HG03025 (cell line): ENCODE measurements at regions not wholly inside any gene's neighbourhood (a gene's known extent, or its start where the extent isn't known, plus 50 kb on each side); places are given as distances from the start of the nearest gene placed in this dataset.
A peak's percentile ranks its signal among the peaks of the same experiment; 100 is the strongest.

ENCODE experiments used
- ATAC-seq: cut with Tn5 transposase; IDR thresholded peaks from one replicate; pipeline ENCODE4 v1.9.1; 2021; ENCODE audit warnings: mild to moderate bottlenecking, moderate library complexity; ENCODE audit not compliant: unreplicated experiment, low FRiP score

DNA sequence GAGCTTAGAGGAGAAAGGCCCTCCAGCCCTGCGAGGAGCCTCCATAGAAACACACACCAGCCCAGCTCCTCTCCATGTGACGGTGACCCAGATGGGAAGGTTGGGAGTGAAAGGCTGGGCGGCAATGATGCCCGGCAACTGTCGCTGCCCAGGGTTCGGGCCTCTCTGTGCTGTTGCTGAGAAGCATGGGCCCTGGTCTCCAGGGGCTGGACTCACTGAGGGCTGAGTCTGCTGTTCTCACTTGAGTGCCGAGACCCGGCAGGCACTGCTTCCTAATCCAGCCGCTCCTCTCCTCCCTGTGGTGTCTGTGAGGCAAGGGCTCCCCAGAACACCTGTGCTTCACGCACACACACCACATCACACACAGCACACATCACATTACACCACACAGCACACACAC is 493.6 kb downstream of the GADD45G start:
- ATAC-seq: no peak

- no peak for ATAC-seq
Observed at GRCh38 chr9:90099262-90099963, 494.6 kb downstream of the GADD45G start.

DNA sequence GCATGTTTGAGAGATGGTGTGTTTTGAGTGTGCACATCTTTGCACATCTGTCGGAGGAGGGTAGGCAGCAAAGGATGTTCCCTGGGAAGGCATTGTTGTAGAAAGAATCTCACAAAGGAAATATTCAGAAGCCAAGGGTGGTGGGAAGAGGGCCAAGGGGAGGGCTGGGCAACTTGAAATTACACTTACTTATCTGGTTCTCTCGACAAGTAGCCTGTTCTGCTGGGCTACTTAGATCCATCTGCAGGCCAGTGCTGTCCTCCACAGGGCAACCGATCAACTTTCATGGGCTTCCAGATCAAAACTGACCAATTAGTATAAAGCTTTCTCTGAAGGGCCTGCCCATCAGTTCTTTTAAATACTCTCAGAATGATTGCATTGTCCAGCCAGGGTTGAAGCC is 495.2 kb downstream of the GADD45G start:
- ATAC-seq: no peak

GRCh38 chr9:90102292-90102901 is 497.6 kb downstream of the GADD45G start:
- ATAC-seq: peak; percentile 75

DNA sequence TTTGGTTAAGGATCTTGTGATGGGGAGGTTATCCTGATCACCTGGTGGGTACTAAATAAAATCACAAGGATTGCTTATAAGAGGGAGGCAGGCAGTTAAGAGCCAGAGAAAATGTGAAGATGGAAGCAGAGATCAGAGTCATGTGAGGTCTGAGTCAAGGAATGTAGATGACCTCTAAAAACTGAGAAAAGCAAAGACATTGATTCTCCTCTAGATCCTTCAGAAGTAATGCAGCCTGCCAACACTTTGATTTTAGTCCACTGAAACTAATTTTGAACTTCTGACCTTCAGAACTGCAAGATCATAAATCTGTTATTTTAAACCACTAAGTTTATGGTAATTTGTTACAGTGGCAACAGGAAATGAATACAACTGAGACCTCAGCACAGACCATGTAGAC is 499.0 kb downstream of the GADD45G start:
- no peak for ATAC-seq

GRCh38 chr9:90105773-90106172 is 501.0 kb downstream of the GADD45G start:
- no peak for ATAC-seq

DNA sequence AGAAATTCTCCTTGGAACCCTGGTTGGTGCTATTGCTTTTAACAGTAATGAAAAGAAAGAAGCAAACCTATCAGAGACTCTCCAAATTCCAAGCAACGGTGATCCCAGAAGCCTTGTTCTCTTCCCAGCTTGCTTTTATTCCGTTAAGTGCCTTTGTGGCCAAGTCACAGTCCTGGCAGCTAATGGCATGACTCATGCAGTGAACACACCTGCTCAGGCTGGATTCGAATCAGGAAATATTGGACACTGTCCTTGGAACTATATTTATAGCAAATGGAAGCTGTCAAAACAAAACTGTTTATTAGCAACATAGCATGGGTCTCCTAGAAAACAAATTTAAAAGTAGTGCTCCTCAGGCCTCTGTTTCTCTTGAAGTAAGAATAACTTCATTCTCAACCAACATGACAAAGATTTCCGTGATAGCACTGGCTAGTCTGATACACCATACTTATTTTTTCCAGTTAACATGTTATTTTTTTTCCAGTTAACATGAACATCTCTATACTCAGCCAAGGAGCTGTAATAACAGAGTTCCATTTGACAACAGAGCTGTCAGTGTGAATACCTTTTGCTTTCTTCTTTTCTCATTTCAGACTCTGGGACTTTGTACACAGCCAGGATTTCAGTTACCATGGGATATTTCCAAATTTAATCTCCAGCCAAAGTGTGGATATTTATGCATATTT is 502.4 kb downstream of the GADD45G start:
- no peak for ATAC-seq

DNA sequence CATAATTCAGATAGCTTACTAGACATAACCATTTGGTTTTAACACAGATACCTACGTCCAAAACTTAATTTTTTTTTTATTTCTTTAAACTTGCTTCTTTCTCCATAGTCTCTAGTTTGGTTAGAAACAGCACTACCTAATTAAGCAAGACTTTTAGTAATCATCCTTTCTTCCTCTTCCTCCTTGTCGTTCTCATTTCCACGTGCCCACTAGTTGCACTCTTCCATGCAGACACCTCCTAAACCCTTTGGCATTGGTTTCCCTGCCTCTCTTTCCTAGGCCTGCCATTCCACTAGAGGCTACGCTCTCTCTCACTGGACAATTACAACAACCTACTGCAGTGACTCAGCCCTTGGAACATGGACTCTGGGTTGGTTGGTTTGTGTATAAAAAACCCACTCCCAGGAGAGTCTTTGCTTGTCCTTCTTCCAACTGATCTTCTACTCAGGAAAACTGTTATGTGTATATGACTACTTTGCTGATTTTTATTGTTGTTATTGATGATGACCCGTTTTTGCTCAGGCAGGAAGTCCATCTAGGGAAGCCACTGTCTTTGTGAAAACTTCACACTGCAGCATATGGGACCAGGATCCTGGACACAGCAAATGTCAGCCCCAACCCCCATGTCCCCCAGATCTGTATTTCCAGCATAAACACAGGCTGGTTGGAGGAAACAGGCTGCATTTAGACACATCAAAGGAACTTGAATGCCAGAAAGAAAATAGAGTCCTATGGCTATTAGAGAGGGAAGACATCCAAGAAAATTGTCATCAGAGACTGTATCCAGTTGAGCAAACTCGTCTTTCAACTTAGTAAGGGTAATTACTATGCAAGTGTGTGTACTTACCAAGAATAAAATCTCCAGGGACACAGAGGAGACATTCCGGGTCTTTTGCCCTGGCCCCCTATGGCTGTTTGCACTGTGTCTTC is 503.2 kb downstream of the GADD45G start:
- ATAC-seq: no peak

GRCh38 chr9:90112788-90113187 is 508.0 kb downstream of the GADD45G start:
- ATAC-seq: no peak

- no peak for ATAC-seq
Observed at GRCh38 chr9:90114641-90115425, 510.0 kb downstream of the GADD45G start.

- no peak for ATAC-seq
Observed at GRCh38 chr9:90121762-90122161, 517.0 kb downstream of the GADD45G start.

DNA sequence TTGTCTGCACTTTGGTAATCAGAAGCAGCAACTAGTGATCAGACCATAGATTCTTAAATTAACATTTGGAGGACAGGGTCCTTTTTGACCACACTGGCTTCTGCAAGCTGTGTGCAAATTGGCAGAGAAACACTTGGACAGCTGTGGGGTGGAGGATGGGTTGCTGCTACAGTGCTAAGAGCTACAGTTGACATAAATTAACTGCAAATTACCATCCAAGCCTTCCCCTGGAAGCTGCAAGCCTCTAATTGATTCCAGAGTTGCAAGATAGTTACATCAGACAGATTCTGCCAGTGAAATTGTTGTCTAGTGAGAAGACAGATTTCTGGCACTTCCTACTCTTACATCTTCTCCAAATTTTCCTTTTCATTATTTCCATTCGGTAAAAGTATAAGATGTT is 517.7 kb downstream of the DIRAS2 start:
- no peak for ATAC-seq

DNA sequence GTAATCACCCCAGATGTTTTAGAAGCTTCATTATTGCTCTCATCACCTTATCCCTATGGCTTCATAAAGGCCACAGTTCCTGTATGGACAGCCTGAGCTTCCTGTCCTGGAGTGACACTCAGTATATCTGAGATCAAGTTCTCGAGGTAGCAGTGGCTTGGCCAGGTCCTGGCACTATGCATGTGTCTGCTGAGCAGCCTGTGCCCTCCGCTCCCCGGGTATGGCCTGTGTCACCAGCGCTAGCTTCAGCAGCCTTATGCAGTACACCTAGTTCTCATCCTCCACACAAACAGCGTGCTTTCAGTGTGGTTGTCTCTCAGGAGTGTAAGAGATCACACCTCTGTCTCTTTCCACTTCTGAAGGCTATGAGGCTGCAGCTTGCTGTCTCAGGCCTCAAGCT is 514.7 kb downstream of the DIRAS2 start:
- ATAC-seq: no peak

DNA sequence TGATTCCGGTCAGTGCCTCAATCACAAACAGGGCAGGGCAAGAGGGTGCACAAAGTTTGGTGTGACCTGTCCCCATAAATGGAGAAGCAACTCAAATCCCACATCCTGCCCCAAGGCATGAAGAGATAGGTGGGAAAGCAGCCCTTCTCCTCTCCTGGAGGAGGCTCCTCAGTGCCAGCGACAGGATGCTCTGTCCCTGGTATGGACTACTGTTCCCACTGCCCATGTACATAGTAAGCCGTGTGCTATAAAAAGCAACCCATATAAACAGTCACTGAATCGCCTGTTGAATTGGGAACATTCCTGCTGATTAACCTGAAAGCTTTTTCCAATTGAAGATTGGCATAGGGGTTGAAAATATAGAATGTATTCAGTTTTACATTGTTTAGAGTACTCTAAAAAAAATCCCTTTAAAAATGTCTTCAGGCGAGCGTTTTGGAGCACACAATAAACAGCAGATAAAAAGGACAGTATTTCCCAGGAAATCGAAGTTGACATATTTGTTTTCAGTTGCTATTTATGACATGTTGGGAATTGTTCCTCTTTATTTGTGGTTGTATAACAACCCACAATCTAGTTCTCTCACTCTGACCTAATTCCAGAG is 513.9 kb downstream of the DIRAS2 start:
- ATAC-seq: no peak

DNA sequence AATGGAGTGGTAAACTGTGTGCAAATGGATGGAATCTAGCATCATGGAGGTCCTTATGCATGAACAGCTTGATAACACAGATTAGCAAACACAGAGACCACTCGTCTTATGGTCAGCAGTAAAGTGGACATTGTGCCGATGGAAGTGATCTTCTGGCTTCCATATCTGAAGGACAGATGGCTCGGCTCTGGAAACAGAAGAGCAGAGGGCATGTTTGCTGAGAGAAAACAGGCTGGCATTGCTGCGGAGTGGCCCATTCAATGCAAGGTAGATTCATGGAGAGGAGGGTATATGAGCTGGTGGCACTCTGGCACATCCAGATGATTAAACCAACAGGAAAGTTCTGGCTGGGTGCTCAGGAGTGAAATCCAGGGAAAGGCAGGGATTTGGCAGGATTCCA is 513.2 kb downstream of the DIRAS2 start:
- no peak for ATAC-seq

DNA sequence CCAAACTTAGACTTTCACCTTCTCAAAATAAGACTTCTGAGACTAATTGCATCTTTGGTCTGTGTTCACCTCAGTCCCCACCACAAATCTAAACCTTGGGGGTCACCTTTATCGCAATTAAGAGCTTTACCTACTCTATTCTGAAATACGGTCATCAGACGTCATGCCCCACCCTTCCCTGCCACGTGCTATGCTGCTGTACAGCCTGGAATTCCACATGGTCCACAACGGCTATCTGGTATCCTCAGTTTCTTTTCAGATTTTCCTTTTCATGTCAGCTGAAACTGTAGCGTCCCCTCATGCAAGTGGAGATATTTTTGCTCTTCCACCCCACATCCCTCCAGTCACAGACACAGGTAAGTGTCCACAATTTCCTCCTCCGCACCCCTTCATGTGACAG is 511.1 kb downstream of the DIRAS2 start:
- no peak for ATAC-seq

- no peak for ATAC-seq
Observed at GRCh38 chr9:90132866-90133265, 509.8 kb downstream of the DIRAS2 start.

GRCh38 chr9:90137801-90138200 is 504.8 kb downstream of the DIRAS2 start:
- no peak for ATAC-seq

DNA sequence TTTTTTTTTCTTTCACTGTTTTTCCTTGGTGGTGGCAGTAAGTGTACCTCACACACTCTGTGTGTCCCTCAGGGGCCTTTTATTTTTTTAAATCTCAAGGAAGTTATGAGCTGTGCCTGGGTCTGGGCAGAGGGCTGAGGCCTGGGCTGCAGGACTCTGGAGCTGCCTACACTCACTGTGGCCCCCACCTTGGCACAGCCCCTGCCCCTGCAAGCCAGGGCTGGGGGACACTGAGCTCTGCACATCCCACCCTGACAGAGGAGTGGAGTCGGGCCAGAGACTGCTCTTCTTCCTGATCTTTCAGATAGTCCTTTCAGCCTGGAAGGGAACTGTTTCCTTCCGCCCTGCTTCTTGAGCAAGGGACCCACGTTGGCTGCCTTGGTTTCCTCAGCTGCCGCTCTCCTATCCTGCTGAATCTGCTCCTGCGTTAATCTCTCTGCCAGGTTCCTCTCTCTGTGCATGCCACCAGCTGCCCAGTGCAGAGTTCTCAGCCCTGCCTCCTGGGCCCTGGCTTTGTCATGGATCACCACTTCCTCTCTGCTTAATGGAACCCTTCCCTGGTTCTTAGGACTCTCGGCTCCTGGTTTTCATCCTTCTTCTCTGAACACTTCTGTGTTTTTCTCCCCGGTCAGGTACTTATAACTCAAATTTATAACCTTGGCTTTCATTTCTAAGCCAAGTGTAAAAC is 502.3 kb downstream of the DIRAS2 start:
- ATAC-seq: no peak
